H9 (cell line): ENCODE measurements at regions not wholly inside any gene's neighbourhood (a gene's known extent, or its start where the extent isn't known, plus 50 kb on each side); places are given as distances from the start of the nearest gene placed in this dataset.

ENCODE experiments used
- DNase-seq: peaks from one replicate; pipeline ENCODE4 v3.0.0-alpha.2; 2017
- H2AFZ ChIP-seq: one replicate; pipeline ENCODE4 v1.6.1; 2013; ENCODE audit warnings: mild to moderate bottlenecking, low read length, control low read depth, moderate library complexity
- H2AK5ac ChIP-seq: 2 replicates; pipeline ENCODE4 v1.6.1; 2013; ENCODE audit warnings: low read length, control low read depth, mixed read lengths; ENCODE audit not compliant: insufficient read length
- H2BK120ac ChIP-seq: one replicate; pipeline ENCODE4 v1.6.1; 2013; ENCODE audit warnings: low read depth, mild to moderate bottlenecking, low read length, control low read depth, inconsistent platforms; ENCODE audit not compliant: poor library complexity, severe bottlenecking
- H2BK12ac ChIP-seq: 2 replicates; pipeline ENCODE4 v1.6.1; 2013; ENCODE audit warnings: low read length, control low read depth, mixed read lengths, low read depth; ENCODE audit not compliant: insufficient read length
- H2BK15ac ChIP-seq: 2 replicates; pipeline ENCODE4 v1.6.1; 2013; ENCODE audit warnings: low read depth, low read length, control low read depth
- H2BK20ac ChIP-seq: one replicate; pipeline ENCODE4 v1.6.1; 2013; ENCODE audit warnings: low read depth, mild to moderate bottlenecking, low read length, control low read depth, inconsistent platforms; ENCODE audit not compliant: poor library complexity, severe bottlenecking
- H2BK5ac ChIP-seq: 2 replicates; pipeline ENCODE4 v1.6.1; 2013; ENCODE audit warnings: low read length, control low read depth, mixed read lengths; ENCODE audit not compliant: insufficient read length
- H3K14ac ChIP-seq: 2 replicates; pipeline ENCODE4 v1.6.1; 2013; ENCODE audit warnings: low read length, control low read depth; ENCODE audit not compliant: insufficient read depth
- H3K18ac ChIP-seq: 2 replicates; pipeline ENCODE4 v1.6.1; 2013; ENCODE audit warnings: low read depth, mild to moderate bottlenecking, mixed read lengths, low read length, control low read depth; ENCODE audit not compliant: insufficient read length
- H3K23ac ChIP-seq: 2 replicates; pipeline ENCODE4 v1.6.1; 2013; ENCODE audit warnings: low read length, control low read depth, mixed read lengths, low read depth; ENCODE audit not compliant: insufficient read length
- H3K23me2 ChIP-seq: 2 replicates; pipeline ENCODE4 v1.6.1; 2013; ENCODE audit warnings: low read depth, mild to moderate bottlenecking, mixed read lengths, low read length, control low read depth; ENCODE audit not compliant: insufficient read length, poor library complexity, severe bottlenecking
- H3K27ac ChIP-seq: 2 replicates; pipeline ENCODE4 v1.5.1; 2013; ENCODE audit warnings: low read length, control low read depth, mixed read lengths, low read depth; ENCODE audit not compliant: insufficient read length
- H3K27me3 ChIP-seq: 2 replicates; pipeline ENCODE4 v1.6.1; 2013; ENCODE audit warnings: low read length, control low read depth, inconsistent platforms; ENCODE audit not compliant: insufficient read depth
- H3K4ac ChIP-seq: 2 replicates; pipeline ENCODE4 v1.6.1; 2013; ENCODE audit warnings: low read depth, mild to moderate bottlenecking, control low read depth, inconsistent platforms, low read length, moderate library complexity
- H3K4me1 ChIP-seq: 2 replicates; pipeline ENCODE4 v1.6.1; 2013; ENCODE audit warnings: low read length, control low read depth, inconsistent platforms; ENCODE audit not compliant: insufficient read depth
- H3K4me2 ChIP-seq: 2 replicates; pipeline ENCODE4 v1.6.1; 2013; ENCODE audit warnings: low read length, control low read depth, mixed read lengths; ENCODE audit not compliant: insufficient read length, insufficient read depth
- H3K56ac ChIP-seq: 2 replicates; pipeline ENCODE4 v1.6.1; 2013; ENCODE audit warnings: low read depth, mild to moderate bottlenecking, mixed read lengths, low read length, control low read depth; ENCODE audit not compliant: insufficient read length
- H3K79me1 ChIP-seq: 2 replicates; pipeline ENCODE4 v1.6.1; 2013; ENCODE audit warnings: low read depth, mild to moderate bottlenecking, moderate library complexity, low read length, control low read depth, inconsistent platforms; ENCODE audit not compliant: insufficient read depth, poor library complexity, severe bottlenecking
- H3K79me2 ChIP-seq: 2 replicates; pipeline ENCODE4 v1.6.1; 2013; ENCODE audit warnings: low read length, control low read depth, inconsistent platforms; ENCODE audit not compliant: insufficient read depth
- H3K9ac ChIP-seq: 2 replicates; pipeline ENCODE4 v1.6.1; 2013; ENCODE audit warnings: low read length, control low read depth, mixed read lengths; ENCODE audit not compliant: insufficient read length; ENCODE audit errors: extremely low read depth
- H3K9me3 ChIP-seq: one replicate; pipeline ENCODE4 v1.6.1; 2013; ENCODE audit warnings: low read depth, low read length, inconsistent platforms; ENCODE audit not compliant: control insufficient read depth
- H3T11ph ChIP-seq: one replicate; pipeline ENCODE4 v1.6.1; 2013; ENCODE audit warnings: mild to moderate bottlenecking, low read length, control low read depth, inconsistent platforms
- H4K20me1 ChIP-seq: one replicate; pipeline ENCODE4 v1.6.1; 2013; ENCODE audit not compliant: control insufficient read depth, insufficient read length, insufficient read depth
- H4K5ac ChIP-seq: 2 replicates; pipeline ENCODE4 v1.6.1; 2013; ENCODE audit warnings: low read depth, mild to moderate bottlenecking, mixed read lengths, low read length, control low read depth; ENCODE audit not compliant: insufficient read length
- H4K8ac ChIP-seq: replicated peaks from 2 replicates; pipeline ENCODE4 v1.6.1; 2013; ENCODE audit warnings: low read length, control low read depth, mixed read lengths, low read depth; ENCODE audit not compliant: insufficient read length
- H4K91ac ChIP-seq: 2 replicates; pipeline ENCODE4 v1.6.1; 2013; ENCODE audit warnings: low read depth, mild to moderate bottlenecking, moderate library complexity, mixed read lengths, low read length, control low read depth; ENCODE audit not compliant: insufficient read length
- H3K27ac Mint-ChIP-seq, 3 experiments: 2 replicates in 2 of 3; 3 replicates in 1 of 3; pipeline ENCODE4 v1.8.0; 2020 to 2021; ENCODE audit warnings: mixed read lengths in 3 of 3, mild to moderate bottlenecking in 1 of 3, moderate library complexity in 1 of 3
- H3K27me3 Mint-ChIP-seq: 2 replicates; pipeline ENCODE4 v1.8.0; 2021; ENCODE audit warnings: low read depth, mild to moderate bottlenecking, moderate library complexity, mixed read lengths
- H3K36me3 Mint-ChIP-seq, 3 experiments: 2 replicates in 2 of 3; 3 replicates in 1 of 3; pipeline ENCODE4 v1.8.0; 2020 to 2021; ENCODE audit warnings: low read depth in 3 of 3, mixed read lengths in 3 of 3; ENCODE audit not compliant: insufficient read depth in 1 of 3
- H3K4me1 Mint-ChIP-seq, 2 experiments: 2 replicates each; pipeline ENCODE4 v1.8.0; 2020; ENCODE audit warnings: mixed read lengths in 2 of 2
- H3K4me3 Mint-ChIP-seq, 2 experiments: 2 replicates in 1 of 2; 3 replicates in 1 of 2; pipeline ENCODE4 v1.8.0; 2020 to 2021; ENCODE audit warnings: mild to moderate bottlenecking in 2 of 2, mixed read lengths in 2 of 2, moderate library complexity in 1 of 2
- H3K9me3 Mint-ChIP-seq, 2 experiments: 2 replicates in 1 of 2; 3 replicates in 1 of 2; pipeline ENCODE4 v1.8.0; 2020; ENCODE audit warnings: mild to moderate bottlenecking in 2 of 2, mixed read lengths in 2 of 2, moderate library complexity in 1 of 2
- WGBS: extraction: QIAGEN DNeasy Blood & Tissue Kit; methylation state at CpG from one replicate; pipeline ENCODE4 v1.1.7; 2013; ENCODE audit warnings: missing lambda C conversion rate, low lambda C conversion rate, mixed read lengths; ENCODE audit not compliant: insufficient read length; ENCODE audit errors: extremely low coverage; 5-methylcytosine and 5-hydroxymethylcytosine counted together
- TF ChIP-seq, protein P1 (sequence below): fragments of 200-600 bp; sonication (generic); conservative IDR thresholded peaks from 3 replicates; pipeline ENCODE4 v1.8.0; 2021; ENCODE audit warnings: antibody characterized with exemption, mild to moderate bottlenecking

DNA sequence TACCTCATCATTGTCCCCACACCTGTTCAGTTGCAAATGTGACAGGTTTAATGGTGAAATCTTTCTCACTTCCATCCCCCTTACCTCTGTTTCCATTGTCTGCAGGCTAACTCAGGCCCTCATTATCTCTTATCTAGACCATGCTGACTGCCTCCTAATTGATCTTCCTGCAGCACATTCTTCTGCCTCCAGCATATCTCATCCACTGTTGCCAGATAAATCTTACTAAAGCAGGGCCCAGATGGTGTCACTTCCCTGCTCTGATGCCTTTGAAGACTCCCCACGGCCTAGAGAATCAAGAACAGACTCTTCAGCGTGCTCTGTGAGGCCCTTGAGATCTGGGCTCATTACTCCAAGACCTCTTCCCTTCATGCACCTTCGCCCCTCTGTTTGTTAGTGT is 230.1 kb downstream of the DUSP10 start:
- Mint-ChIP-seq H3K4me3 (no peak overlapping the region), H3K27ac (no peak overlapping the region), H3K4me1 (peaks cover 15 to 17% of the 10 kb centered on the region in 2 experiments), H3K36me3 (peaks cover 0 to 4% (median 0%) of the 10 kb centered on the region in 3 experiments; a peak in 2 of 7 replicates), H3K27me3 (no peaks in the 10 kb centered on the region), H3K9me3 (no peaks in the 10 kb centered on the region)
- Histone ChIP-seq H3K27me3 (no peaks in the 10 kb centered on the region), H3K27ac (no peak overlapping the region), H3K56ac (no peak overlapping the region), H2BK20ac (no peak overlapping the region), H3K23ac (no peak overlapping the region), H3K23me2 (no peaks in the 10 kb centered on the region), H3K9ac (no peak overlapping the region), H3K18ac (no peak overlapping the region), H2BK12ac (no peak overlapping the region), H3K79me2 (no peaks in the 10 kb centered on the region), H3T11ph (no peak overlapping the region), H4K20me1 (no peaks in the 10 kb centered on the region), H3K4ac (no peak overlapping the region), H2AFZ (no peak overlapping the region), H4K8ac (no peak overlapping the region), H2AK5ac (no peak overlapping the region), H2BK15ac (no peak overlapping the region), H3K14ac (no peak overlapping the region), H2BK120ac (no peak overlapping the region), H4K5ac (no peak overlapping the region), H3K4me1 (no peaks in the 10 kb centered on the region; the same call in 1 of the 2 replicates), H3K79me1 (no peaks in the 10 kb centered on the region), H3K9me3 (no peaks in the 10 kb centered on the region), H3K4me2 (no peak overlapping the region), H4K91ac (no peak overlapping the region), H2BK5ac (no peak overlapping the region)
- WGBS, result no CpG with 5 or more reads among the region's 3 CpGs
- no peak for DNase-seq
- TF ChIP-seq, protein P1, sequence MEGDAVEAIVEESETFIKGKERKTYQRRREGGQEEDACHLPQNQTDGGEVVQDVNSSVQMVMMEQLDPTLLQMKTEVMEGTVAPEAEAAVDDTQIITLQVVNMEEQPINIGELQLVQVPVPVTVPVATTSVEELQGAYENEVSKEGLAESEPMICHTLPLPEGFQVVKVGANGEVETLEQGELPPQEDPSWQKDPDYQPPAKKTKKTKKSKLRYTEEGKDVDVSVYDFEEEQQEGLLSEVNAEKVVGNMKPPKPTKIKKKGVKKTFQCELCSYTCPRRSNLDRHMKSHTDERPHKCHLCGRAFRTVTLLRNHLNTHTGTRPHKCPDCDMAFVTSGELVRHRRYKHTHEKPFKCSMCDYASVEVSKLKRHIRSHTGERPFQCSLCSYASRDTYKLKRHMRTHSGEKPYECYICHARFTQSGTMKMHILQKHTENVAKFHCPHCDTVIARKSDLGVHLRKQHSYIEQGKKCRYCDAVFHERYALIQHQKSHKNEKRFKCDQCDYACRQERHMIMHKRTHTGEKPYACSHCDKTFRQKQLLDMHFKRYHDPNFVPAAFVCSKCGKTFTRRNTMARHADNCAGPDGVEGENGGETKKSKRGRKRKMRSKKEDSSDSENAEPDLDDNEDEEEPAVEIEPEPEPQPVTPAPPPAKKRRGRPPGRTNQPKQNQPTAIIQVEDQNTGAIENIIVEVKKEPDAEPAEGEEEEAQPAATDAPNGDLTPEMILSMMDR, result no peak
